Kidney epithelial cell (primary cell): ENCODE measurements at regions not wholly inside any gene's neighbourhood (a gene's known extent, or its start where the extent isn't known, plus 50 kb on each side); places are given as distances from the start of the nearest gene placed in this dataset.
"Not testable (repeated sequence)": the region's sequence is repeated elsewhere in the genome, so short reads cannot be mapped to it uniquely, and the experiment has no call there.

ENCODE experiments used
- DNase-seq: peaks from one replicate; pipeline ENCODE4 v3.0.0-alpha.2; 2010; ENCODE audit warnings: low read depth
- H3K27me3 ChIP-seq: 2 replicates; pipeline ENCODE4 v1.6.0; 2011; ENCODE audit warnings: low read length; ENCODE audit not compliant: control insufficient read depth, insufficient read depth
- H3K36me3 ChIP-seq: 2 replicates; pipeline ENCODE4 v1.5.1; 2011; ENCODE audit warnings: low read length; ENCODE audit not compliant: control insufficient read depth, insufficient read depth
- H3K4me3 ChIP-seq: 2 replicates; pipeline ENCODE4 v1.5.1; 2011; ENCODE audit warnings: low read depth, mild to moderate bottlenecking, control low read depth, low read length
- CTCF ChIP-seq: IDR thresholded peaks from 2 replicates; pipeline ENCODE4 v1.5.1; 2011; ENCODE audit warnings: mild to moderate bottlenecking, moderate library complexity, low read length, control low read depth, inconsistent platforms; ENCODE audit not compliant: insufficient read depth, poor library complexity, severe bottlenecking

- no peaks in the 10 kb centered on the region for H3K27me3 ChIP-seq
- TF ChIP-seq CTCF: no peak
- peak; percentile 9 for DNase-seq
- H3K36me3 ChIP-seq: no peaks in the 10 kb centered on the region
- H3K4me3 ChIP-seq: no peak overlapping the region
These were observed 99.8 kb downstream of the TRIM69 start for GRCh38 chr15:44836094-44836493.

DNA sequence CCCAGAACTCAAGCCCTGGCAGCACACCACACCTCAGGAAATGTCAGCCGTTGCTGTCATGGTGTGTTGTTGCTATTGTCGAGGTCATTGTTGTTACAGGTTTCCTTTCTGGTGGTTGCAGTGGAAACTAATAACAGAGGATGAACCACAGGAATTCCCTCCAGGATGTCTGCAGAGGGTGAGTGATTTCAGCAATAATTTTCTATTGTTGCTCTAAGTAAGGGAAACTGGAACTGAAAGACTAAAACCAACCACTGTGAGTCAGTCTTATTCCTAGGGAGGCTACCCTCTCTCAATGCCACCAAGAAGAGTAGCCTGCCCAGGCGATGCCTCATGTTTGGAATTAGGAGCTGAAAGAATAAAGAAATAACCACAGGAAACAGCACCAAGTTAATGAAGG lies 102.6 kb downstream of the TRIM69 start:
- H3K36me3 ChIP-seq: not testable (repeated sequence)
- peak; percentile 64 for DNase-seq

GRCh38 chr15:44841762-44842161 lies 105.4 kb downstream of the TRIM69 start:
- H3K36me3 ChIP-seq, H3K4me3 ChIP-seq, H3K27me3 ChIP-seq, DNase-seq: not testable (repeated sequence)

More for the DNA sequence above, 102.6 kb downstream of the TRIM69 start:
- H3K27me3 ChIP-seq, H3K4me3 ChIP-seq: not testable (repeated sequence)

GRCh38 chr15:44842883-44843282 lies 106.6 kb downstream of the TRIM69 start:
- not testable (repeated sequence) for H3K36me3 ChIP-seq, H3K4me3 ChIP-seq, H3K27me3 ChIP-seq, DNase-seq

GRCh38 chr15:44844936-44845335 lies 108.6 kb downstream of the TRIM69 start:
- not testable (repeated sequence) for DNase-seq, H3K36me3 ChIP-seq, H3K27me3 ChIP-seq, H3K4me3 ChIP-seq

DNA sequence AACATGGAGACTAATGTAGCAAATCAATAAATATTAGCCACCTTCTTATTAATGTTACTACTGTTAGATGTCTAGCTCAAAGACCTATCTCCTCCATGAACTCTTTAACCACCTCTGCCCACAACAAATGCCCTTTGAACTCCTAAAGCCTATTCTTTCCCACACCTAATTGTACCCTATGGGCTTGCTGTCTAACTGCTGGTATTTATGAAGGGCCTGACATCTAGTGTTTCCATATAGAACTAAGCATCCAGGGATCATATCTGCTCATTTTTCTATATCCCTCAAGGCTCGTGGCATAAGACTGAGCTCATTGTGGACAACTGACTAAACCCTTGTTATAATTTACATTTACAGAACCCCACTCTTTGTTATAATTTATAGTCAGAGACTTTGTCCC lies 109.8 kb downstream of the TRIM69 start:
- not testable (repeated sequence) for DNase-seq, H3K36me3 ChIP-seq, H3K4me3 ChIP-seq, H3K27me3 ChIP-seq

DNA sequence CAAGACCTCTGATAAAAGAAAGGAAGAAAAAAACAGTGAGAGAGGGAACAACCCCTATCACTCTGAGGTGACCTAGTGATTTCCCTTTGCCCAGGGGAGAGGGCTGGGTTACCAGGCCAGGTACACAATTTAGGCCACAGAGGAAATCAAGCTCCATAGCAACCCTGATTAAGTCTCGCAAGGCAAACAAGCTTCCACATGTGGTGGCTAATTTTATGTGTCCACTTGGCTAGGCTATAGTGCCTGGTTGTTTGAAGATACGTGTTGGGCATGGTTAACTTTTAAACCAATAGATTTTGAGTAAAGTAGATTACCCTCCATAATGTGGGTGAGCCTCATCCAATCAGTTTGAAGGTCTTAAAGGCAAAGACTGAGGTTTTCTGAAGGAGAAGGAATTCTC lies 108.9 kb upstream of the TERB2 start:
- not testable (repeated sequence) for DNase-seq, H3K36me3 ChIP-seq, H3K4me3 ChIP-seq, H3K27me3 ChIP-seq

GRCh38 chr15:44848859-44849258 lies 107.6 kb upstream of the TERB2 start:
- H3K4me3 ChIP-seq, DNase-seq, H3K27me3 ChIP-seq, H3K36me3 ChIP-seq: not testable (repeated sequence)

GRCh38 chr15:44849701-44850403 lies 106.6 kb upstream of the TERB2 start:
- not testable (repeated sequence) for DNase-seq, H3K27me3 ChIP-seq, H3K36me3 ChIP-seq, H3K4me3 ChIP-seq

- TF ChIP-seq CTCF: peak; percentile 84
- H3K27me3 ChIP-seq, H3K36me3 ChIP-seq, H3K4me3 ChIP-seq: not testable (repeated sequence)
- DNase-seq: peak; percentile 25
These were observed 103.1 kb upstream of the TERB2 start for GRCh38 chr15:44853304-44853950.

DNA sequence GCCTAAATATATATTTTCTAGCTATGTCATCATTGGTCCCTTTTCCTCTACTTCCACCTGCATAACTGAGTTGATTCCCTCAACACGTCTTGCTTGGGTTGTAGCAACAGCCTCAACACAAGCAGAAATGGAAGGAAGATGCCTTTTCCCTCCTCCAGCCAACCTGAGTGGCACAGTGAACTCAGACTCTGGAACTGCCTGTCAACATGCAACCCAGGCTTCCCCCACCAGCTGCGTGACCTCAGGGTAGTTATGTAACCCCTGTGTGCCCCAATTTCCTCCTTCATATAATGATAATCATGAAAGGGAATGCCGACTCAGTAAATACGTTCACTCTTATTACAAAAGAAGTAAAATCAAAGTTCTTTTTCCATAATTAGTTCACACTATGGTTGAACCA lies 101.8 kb upstream of the TERB2 start:
- DNase-seq, H3K36me3 ChIP-seq, H3K4me3 ChIP-seq, H3K27me3 ChIP-seq: not testable (repeated sequence)

DNA sequence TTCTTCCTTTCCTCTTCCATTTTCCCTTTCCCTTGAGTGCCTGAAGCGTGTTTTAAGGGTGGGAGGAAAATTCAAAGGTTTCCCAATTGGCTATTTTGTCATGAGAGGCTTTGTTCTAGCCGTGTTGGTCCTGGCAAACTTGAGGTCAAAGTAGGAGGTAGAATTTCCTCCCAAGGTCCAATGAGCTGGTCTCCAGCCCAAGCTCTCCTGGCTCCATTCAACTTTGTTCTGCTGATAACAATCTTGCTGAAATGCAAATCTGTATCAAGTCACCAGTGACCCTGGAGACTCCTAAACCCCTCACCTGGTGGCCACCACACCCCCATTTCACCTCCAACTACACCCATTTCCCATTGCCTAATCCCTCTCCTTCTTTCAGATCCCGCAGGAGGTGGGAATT lies 100.2 kb upstream of the TERB2 start:
- H3K4me3 ChIP-seq, H3K36me3 ChIP-seq, H3K27me3 ChIP-seq, DNase-seq: not testable (repeated sequence)

DNA sequence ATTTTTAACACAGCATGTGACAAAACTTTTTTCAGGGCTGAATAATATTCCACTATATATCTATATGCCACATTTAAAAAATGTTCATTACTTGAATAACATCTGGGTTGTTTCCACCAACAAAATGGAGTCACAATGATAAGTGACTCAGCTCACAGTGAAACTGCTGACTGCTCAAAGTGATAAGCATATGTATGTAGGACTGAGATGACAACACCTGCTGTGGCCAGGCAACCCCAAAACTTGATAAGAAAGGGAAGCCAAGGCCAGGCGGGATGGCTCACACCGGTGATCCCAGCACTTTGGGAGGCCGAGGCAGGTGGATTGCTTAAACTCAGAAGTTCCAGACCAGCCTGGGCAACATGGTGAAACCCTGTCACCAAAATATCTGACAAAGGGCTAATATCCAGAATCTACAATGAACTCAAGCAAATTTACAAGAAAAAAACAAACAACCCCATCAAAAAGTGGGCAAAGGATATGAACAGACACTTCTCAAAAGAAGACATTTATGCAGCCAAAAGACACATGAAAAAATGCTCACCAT lies 99.2 kb upstream of the TERB2 start:
- not testable (repeated sequence) for H3K27me3 ChIP-seq, H3K4me3 ChIP-seq, DNase-seq, H3K36me3 ChIP-seq
